ENCODE measurements at regions not wholly inside any gene's neighbourhood (a gene's known extent, or its start where the extent isn't known, plus 50 kb on each side); places are given as distances from the start of the nearest gene placed in this dataset.
A peak's percentile ranks its signal among the peaks of the same experiment; 100 is the strongest.

DNA sequence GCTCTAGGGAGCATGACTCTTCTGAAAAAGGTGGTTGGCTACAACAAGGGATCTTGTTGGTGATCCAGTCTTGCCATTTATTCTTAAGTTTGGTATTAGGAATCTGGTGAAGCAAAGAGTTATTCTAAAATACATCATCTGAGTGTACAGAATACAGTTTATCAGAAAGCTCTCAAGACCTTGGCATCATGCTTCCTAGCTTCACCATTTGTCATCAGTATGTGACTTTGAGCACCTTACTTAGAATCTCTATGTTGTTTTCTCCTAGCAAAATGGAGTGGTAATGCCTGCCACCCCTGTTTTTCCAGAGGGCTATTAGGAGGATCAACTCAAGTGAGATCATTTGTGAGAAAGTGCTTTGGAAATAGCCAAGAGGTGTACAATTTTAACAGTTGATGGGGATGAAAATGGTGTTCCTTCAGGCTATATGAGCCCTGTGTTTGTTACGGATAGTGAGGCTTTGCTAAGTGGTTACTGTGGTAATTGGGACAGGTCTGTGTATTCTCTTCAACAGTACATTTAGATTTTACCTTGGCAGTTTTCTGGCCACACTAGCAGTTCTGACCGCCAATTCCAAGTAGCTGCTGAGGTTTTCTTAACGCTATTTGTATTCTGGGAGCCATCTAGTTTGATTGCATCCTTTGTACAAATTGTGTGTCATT is 120.5 kb downstream of the DISP1 start:
- in situ Hi-C loops (cut with MboI) = no loop called here
- no peaks in the 10 kb centered on the region for H3K4me1 ChIP-seq (replicated peaks in 1 of 2; ENCODE audit: control insufficient read depth in 2 of 2, insufficient read depth in 2 of 2, low read length in 2 of 2)
- ATAC-seq = no peak
- H3K9me3 ChIP-seq (replicated peaks; ENCODE audit: control insufficient read depth, insufficient read depth, low read depth, low read length) = no peaks in the 10 kb centered on the region
- intact Hi-C loops (cut with micrococcal nuclease) = no loop called here
- H3K9ac ChIP-seq (ENCODE audit: insufficient read depth in 1 of 2, low read depth in 2 of 2, low read length in 2 of 2) = no peak overlapping the region
- no peaks in the 10 kb centered on the region for H3K79me2 ChIP-seq (ENCODE audit: control insufficient read depth, insufficient read depth, low read length)
- peak; percentile 19 for FAIRE-seq
- CTCF ChIA-PET (ENCODE audit: low intra/inter-chr PET ratio) = no interaction called here
- no peaks in the 10 kb centered on the region for H3K9me1 ChIP-seq (ENCODE audit: control insufficient read depth, insufficient read depth, low read length)
- H3K4me3 ChIP-seq = no peak overlapping the region
- POLR2A ChIA-PET = no interaction called here
- H3K4me2 ChIP-seq (ENCODE audit: insufficient read depth, low read length) = no peak overlapping the region
- no peaks in the 10 kb centered on the region for H3K36me3 ChIP-seq (ENCODE audit: control insufficient read depth, insufficient read depth, low read length)
- no peaks in the 10 kb centered on the region for H3K27me3 ChIP-seq (ENCODE audit: control insufficient read depth in 2 of 2, insufficient read depth in 2 of 2, low read length in 2 of 2)
- H3K27ac ChIP-seq (ENCODE audit: extremely low read depth, low read depth, low read length) = no peak overlapping the region
- WGBS (ENCODE audit: insufficient coverage, low coverage, missing lambda C conversion rate) = 2% methylated on average over 3 of the region's 3 CpGs
- DNase-seq (ENCODE audit: extremely low read depth in 1 of 4, low spot score in 3 of 4) = no peak
- no peaks in the 10 kb centered on the region for H4K20me1 ChIP-seq (replicated peaks; ENCODE audit: control insufficient read depth, insufficient read depth, low read length)
- H2AFZ ChIP-seq (ENCODE audit: low read depth, low read length) = no peak overlapping the region
- no TSS peak for BruUV-seq (replicated peaks)
- TF ChIP-seq, protein P1, sequence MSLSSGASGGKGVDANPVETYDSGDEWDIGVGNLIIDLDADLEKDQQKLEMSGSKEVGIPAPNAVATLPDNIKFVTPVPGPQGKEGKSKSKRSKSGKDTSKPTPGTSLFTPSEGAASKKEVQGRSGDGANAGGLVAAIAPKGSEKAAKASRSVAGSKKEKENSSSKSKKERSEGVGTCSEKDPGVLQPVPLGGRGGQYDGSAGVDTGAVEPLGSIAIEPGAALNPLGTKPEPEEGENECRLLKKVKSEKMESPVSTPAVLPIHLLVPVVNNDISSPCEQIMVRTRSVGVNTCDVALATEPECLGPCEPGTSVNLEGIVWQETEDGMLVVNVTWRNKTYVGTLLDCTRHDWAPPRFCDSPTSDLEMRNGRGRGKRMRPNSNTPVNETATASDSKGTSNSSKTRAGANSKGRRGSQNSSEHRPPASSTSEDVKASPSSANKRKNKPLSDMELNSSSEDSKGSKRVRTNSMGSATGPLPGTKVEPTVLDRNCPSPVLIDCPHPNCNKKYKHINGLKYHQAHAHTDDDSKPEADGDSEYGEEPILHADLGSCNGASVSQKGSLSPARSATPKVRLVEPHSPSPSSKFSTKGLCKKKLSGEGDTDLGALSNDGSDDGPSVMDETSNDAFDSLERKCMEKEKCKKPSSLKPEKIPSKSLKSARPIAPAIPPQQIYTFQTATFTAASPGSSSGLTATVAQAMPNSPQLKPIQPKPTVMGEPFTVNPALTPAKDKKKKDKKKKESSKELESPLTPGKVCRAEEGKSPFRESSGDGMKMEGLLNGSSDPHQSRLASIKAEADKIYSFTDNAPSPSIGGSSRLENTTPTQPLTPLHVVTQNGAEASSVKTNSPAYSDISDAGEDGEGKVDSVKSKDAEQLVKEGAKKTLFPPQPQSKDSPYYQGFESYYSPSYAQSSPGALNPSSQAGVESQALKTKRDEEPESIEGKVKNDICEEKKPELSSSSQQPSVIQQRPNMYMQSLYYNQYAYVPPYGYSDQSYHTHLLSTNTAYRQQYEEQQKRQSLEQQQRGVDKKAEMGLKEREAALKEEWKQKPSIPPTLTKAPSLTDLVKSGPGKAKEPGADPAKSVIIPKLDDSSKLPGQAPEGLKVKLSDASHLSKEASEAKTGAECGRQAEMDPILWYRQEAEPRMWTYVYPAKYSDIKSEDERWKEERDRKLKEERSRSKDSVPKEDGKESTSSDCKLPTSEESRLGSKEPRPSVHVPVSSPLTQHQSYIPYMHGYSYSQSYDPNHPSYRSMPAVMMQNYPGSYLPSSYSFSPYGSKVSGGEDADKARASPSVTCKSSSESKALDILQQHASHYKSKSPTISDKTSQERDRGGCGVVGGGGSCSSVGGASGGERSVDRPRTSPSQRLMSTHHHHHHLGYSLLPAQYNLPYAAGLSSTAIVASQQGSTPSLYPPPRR (CRISPR knock-in tag; IDR thresholded peaks at IDR 0.05; ENCODE audit: borderline replicate concordance) = no peak
- TF ChIP-seq, protein P2, sequence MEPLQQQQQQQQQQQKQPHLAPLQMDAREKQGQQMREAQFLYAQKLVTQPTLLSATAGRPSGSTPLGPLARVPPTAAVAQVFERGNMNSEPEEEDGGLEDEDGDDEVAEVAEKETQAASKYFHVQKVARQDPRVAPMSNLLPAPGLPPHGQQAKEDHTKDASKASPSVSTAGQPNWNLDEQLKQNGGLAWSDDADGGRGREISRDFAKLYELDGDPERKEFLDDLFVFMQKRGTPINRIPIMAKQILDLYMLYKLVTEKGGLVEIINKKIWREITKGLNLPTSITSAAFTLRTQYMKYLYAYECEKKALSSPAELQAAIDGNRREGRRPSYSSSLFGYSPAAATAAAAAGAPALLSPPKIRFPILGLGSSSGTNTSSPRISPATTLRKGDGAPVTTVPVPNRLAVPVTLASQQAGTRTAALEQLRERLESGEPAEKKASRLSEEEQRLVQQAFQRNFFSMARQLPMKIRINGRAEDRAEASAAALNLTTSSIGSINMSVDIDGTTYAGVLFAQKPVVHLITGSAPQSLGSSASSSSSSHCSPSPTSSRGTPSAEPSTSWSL (CRISPR knock-in tag; IDR thresholded peaks at IDR 0.05; ENCODE audit: borderline replicate concordance) = no peak
- no peak for TF ChIP-seq NFE2 (IDR thresholded peaks at IDR 0.05; ENCODE audit: low read depth)
- no peak for TF ChIP-seq SNIP1 (IDR thresholded peaks at IDR 0.05; ENCODE audit: low read depth)
- TF ChIP-seq RFX7 (CRISPR knock-in tag; IDR thresholded peaks at IDR 0.05) = no peak
- TF ChIP-seq, protein P3, sequence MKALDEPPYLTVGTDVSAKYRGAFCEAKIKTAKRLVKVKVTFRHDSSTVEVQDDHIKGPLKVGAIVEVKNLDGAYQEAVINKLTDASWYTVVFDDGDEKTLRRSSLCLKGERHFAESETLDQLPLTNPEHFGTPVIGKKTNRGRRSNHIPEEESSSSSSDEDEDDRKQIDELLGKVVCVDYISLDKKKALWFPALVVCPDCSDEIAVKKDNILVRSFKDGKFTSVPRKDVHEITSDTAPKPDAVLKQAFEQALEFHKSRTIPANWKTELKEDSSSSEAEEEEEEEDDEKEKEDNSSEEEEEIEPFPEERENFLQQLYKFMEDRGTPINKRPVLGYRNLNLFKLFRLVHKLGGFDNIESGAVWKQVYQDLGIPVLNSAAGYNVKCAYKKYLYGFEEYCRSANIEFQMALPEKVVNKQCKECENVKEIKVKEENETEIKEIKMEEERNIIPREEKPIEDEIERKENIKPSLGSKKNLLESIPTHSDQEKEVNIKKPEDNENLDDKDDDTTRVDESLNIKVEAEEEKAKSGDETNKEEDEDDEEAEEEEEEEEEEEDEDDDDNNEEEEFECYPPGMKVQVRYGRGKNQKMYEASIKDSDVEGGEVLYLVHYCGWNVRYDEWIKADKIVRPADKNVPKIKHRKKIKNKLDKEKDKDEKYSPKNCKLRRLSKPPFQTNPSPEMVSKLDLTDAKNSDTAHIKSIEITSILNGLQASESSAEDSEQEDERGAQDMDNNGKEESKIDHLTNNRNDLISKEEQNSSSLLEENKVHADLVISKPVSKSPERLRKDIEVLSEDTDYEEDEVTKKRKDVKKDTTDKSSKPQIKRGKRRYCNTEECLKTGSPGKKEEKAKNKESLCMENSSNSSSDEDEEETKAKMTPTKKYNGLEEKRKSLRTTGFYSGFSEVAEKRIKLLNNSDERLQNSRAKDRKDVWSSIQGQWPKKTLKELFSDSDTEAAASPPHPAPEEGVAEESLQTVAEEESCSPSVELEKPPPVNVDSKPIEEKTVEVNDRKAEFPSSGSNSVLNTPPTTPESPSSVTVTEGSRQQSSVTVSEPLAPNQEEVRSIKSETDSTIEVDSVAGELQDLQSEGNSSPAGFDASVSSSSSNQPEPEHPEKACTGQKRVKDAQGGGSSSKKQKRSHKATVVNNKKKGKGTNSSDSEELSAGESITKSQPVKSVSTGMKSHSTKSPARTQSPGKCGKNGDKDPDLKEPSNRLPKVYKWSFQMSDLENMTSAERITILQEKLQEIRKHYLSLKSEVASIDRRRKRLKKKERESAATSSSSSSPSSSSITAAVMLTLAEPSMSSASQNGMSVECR (CRISPR knock-in tag; IDR thresholded peaks at IDR 0.05) = no peak
- TF ChIP-seq ZNF76 (CRISPR knock-in tag; IDR thresholded peaks at IDR 0.05; ENCODE audit: borderline replicate concordance) = no peak
- TF ChIP-seq, protein P4, sequence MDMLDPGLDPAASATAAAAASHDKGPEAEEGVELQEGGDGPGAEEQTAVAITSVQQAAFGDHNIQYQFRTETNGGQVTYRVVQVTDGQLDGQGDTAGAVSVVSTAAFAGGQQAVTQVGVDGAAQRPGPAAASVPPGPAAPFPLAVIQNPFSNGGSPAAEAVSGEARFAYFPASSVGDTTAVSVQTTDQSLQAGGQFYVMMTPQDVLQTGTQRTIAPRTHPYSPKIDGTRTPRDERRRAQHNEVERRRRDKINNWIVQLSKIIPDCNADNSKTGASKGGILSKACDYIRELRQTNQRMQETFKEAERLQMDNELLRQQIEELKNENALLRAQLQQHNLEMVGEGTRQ (CRISPR knock-in tag; IDR thresholded peaks at IDR 0.05) = no peak
